Osteocyte (in vitro differentiated cells): ENCODE measurements at regions not wholly inside any gene's neighbourhood (a gene's known extent, or its start where the extent isn't known, plus 50 kb on each side); places are given as distances from the start of the nearest gene placed in this dataset.

Experiments
- DNase-seq: peaks from one replicate; pipeline ENCODE4 v3.0.0; 2021; ENCODE audit warnings: mixed read lengths; ENCODE audit not compliant: unreplicated experiment; ENCODE audit errors: extremely low spot score
- H3K27ac Mint-ChIP-seq: one replicate; pipeline ENCODE4 v1.8.0; 2021; ENCODE audit warnings: mild to moderate bottlenecking, mixed read lengths; ENCODE audit not compliant: unreplicated experiment
- H3K27me3 Mint-ChIP-seq: one replicate; pipeline ENCODE4 v1.8.0; 2021; ENCODE audit warnings: mixed read lengths; ENCODE audit not compliant: unreplicated experiment
- H3K36me3 Mint-ChIP-seq: one replicate; pipeline ENCODE4 v1.8.0; 2021; ENCODE audit warnings: mixed read lengths; ENCODE audit not compliant: unreplicated experiment
- H3K4me1 Mint-ChIP-seq: one replicate; pipeline ENCODE4 v1.8.0; 2021; ENCODE audit warnings: mixed read lengths; ENCODE audit not compliant: unreplicated experiment
- H3K4me3 Mint-ChIP-seq: one replicate; pipeline ENCODE4 v1.8.0; 2021; ENCODE audit warnings: mild to moderate bottlenecking, moderate library complexity, mixed read lengths; ENCODE audit not compliant: unreplicated experiment
- H3K9me3 Mint-ChIP-seq: one replicate; pipeline ENCODE4 v1.8.0; 2021; ENCODE audit warnings: mixed read lengths; ENCODE audit not compliant: unreplicated experiment
- TF ChIP-seq, protein P1 (sequence below): fragments of 200-600 bp; sonication (generic); IDR thresholded peaks from 2 replicates; pipeline ENCODE4 v1.5.0; 2021; ENCODE audit warnings: antibody characterized with exemption, mild to moderate bottlenecking, moderate library complexity

- no peak overlapping the region for H3K4me3 Mint-ChIP-seq
- TF ChIP-seq, protein P1, sequence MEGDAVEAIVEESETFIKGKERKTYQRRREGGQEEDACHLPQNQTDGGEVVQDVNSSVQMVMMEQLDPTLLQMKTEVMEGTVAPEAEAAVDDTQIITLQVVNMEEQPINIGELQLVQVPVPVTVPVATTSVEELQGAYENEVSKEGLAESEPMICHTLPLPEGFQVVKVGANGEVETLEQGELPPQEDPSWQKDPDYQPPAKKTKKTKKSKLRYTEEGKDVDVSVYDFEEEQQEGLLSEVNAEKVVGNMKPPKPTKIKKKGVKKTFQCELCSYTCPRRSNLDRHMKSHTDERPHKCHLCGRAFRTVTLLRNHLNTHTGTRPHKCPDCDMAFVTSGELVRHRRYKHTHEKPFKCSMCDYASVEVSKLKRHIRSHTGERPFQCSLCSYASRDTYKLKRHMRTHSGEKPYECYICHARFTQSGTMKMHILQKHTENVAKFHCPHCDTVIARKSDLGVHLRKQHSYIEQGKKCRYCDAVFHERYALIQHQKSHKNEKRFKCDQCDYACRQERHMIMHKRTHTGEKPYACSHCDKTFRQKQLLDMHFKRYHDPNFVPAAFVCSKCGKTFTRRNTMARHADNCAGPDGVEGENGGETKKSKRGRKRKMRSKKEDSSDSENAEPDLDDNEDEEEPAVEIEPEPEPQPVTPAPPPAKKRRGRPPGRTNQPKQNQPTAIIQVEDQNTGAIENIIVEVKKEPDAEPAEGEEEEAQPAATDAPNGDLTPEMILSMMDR: no peak
- no peaks in the 10 kb centered on the region for H3K27me3 Mint-ChIP-seq
- H3K27ac Mint-ChIP-seq: no peak overlapping the region
- H3K9me3 Mint-ChIP-seq: no peaks in the 10 kb centered on the region
- H3K36me3 Mint-ChIP-seq: no peaks in the 10 kb centered on the region
- no peak for DNase-seq
- no peaks in the 10 kb centered on the region for H3K4me1 Mint-ChIP-seq
Observed at GRCh38 chr2:239745386-239746227, 279.5 kb downstream of the NDUFA10 start.

DNA sequence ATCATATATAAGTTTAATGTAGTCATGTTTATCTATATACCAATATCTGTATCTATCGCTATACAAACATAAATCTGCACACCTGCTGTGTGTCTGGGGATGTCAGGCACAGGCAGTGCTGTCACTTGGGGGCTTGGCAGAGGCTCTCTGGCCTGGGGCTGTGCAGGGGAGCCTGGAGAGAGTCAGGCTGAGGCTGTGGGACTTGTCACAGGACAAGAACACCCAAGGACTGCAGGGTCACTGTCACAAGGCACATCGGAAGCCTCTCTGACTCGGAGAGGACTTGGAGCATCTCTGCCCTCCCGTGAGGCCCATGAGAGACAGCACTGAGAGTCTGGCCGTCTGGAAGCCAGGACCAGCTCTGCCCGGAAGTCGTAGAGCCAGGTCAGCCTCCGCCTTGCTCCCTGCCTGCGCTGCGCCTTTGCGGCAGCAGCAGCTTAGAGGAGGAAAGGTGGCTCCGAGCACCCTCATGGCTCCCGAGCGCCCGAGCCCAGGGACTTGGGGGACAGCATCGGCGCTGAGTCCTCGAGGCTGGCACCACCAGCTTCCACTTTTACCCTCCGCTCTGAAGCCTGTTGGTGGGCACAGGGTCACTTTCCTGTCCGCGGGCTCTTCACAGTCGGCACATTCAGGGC lies 280.3 kb downstream of the NDUFA10 start:
- Mint-ChIP-seq H3K36me3 (no peaks in the 10 kb centered on the region), H3K4me3 (no peak overlapping the region), H3K27ac (no peak overlapping the region), H3K9me3 (no peaks in the 10 kb centered on the region), H3K4me1 (no peaks in the 10 kb centered on the region), H3K27me3 (no peaks in the 10 kb centered on the region)
- no peak for DNase-seq
- TF ChIP-seq, protein P1: no peak

- no peaks in the 10 kb centered on the region for H3K36me3 Mint-ChIP-seq
- H3K27me3 Mint-ChIP-seq: no peaks in the 10 kb centered on the region
- H3K27ac Mint-ChIP-seq: no peak overlapping the region
- no peaks in the 10 kb centered on the region for H3K4me1 Mint-ChIP-seq
- H3K4me3 Mint-ChIP-seq: no peak overlapping the region
- TF ChIP-seq, protein P1: no peak
- H3K9me3 Mint-ChIP-seq: no peaks in the 10 kb centered on the region
- DNase-seq: no peak
Observed at GRCh38 chr2:239743206-239743605, 281.9 kb downstream of the NDUFA10 start.

- no peak for DNase-seq
- no peaks in the 10 kb centered on the region for H3K4me1 Mint-ChIP-seq
- no peaks in the 10 kb centered on the region for H3K27me3 Mint-ChIP-seq
- no peaks in the 10 kb centered on the region for H3K9me3 Mint-ChIP-seq
- no peak overlapping the region for H3K27ac Mint-ChIP-seq
- TF ChIP-seq, protein P1: no peak
- H3K36me3 Mint-ChIP-seq: no peaks in the 10 kb centered on the region
- no peak overlapping the region for H3K4me3 Mint-ChIP-seq
Observed at GRCh38 chr2:239742377-239742776, 282.8 kb downstream of the NDUFA10 start.

- TF ChIP-seq, protein P1: no peak
- Mint-ChIP-seq H3K36me3 (no peaks in the 10 kb centered on the region), H3K4me1 (no peaks in the 10 kb centered on the region), H3K9me3 (no peaks in the 10 kb centered on the region), H3K27ac (no peak overlapping the region), H3K4me3 (no peak overlapping the region), H3K27me3 (no peaks in the 10 kb centered on the region)
- DNase-seq: no peak
Observed at GRCh38 chr2:239739206-239739605, 285.9 kb downstream of the NDUFA10 start.
